Right lobe of liver (tissue), 4 donors: ENCODE measurements at regions not wholly inside any gene's neighbourhood (a gene's known extent, or its start where the extent isn't known, plus 50 kb on each side); places are given as distances from the start of the nearest gene placed in this dataset.

Experiments
- POLR2A ChIP-seq: fragments of 450-650 bp; IDR thresholded peaks from one replicate; pipeline ENCODE4 v1.6.1; 2017; ENCODE audit warnings: antibody characterized with exemption, mild to moderate bottlenecking
- TF ChIP-seq, protein P1 (sequence below), 4 donors: fragments of 200-600 bp in 3 of 4; fragments of 450-650 bp in 1 of 4; IDR thresholded peaks; one replicate each; pipeline versions ENCODE4 v1.5.1 to v1.8.0; 2016 to 2022; ENCODE audit warnings: antibody characterized with exemption in 4 of 4, mild to moderate bottlenecking in 2 of 4
- donor health status: DM: no; HTN: no; CAD: no.
- donor health status: DM: no; HTN: no; CAD: no.
- donor health status: DM: no; HTN: yes; CAD: no.

DNA sequence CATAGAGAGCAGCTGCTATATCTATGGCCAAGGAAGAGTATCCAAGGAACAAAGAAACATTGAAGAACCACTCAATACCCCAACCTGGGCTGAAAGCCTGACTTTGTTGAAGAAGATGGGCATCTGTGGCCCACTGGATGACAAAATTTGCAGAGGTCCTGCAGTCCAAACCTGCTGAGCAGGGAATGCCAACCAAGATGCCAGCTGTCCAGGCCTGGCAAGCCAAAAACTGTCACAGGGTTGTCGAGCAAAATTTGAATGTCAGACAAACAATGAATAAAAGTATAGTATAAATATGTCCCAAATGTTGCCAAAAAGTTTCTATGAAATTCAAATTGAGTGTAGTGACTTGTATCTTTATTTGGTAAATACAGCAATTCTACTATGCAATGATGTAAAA lies 1040.2 kb downstream of the PCDH9 start:
- TF ChIP-seq, protein P1, sequence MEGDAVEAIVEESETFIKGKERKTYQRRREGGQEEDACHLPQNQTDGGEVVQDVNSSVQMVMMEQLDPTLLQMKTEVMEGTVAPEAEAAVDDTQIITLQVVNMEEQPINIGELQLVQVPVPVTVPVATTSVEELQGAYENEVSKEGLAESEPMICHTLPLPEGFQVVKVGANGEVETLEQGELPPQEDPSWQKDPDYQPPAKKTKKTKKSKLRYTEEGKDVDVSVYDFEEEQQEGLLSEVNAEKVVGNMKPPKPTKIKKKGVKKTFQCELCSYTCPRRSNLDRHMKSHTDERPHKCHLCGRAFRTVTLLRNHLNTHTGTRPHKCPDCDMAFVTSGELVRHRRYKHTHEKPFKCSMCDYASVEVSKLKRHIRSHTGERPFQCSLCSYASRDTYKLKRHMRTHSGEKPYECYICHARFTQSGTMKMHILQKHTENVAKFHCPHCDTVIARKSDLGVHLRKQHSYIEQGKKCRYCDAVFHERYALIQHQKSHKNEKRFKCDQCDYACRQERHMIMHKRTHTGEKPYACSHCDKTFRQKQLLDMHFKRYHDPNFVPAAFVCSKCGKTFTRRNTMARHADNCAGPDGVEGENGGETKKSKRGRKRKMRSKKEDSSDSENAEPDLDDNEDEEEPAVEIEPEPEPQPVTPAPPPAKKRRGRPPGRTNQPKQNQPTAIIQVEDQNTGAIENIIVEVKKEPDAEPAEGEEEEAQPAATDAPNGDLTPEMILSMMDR (IDR thresholded peaks at IDR 0.05) = no peak
- no peak for TF ChIP-seq POLR2A
